Thyroid gland (tissue), 4 donors: ENCODE measurements at regions not wholly inside any gene's neighbourhood (a gene's known extent, or its start where the extent isn't known, plus 50 kb on each side); places are given as distances from the start of the nearest gene placed in this dataset.

Source experiments
- CTCF ChIP-seq, 6 experiments: fragments of 200-600 bp in 3 of 6; fragments of 450-650 bp in 3 of 6; sonication (generic) in 3 of 6; IDR thresholded peaks; one replicate each; pipeline ENCODE4 v1.5.1; 2016 to 2019; ENCODE audit warnings: antibody characterized with exemption in 6 of 6, mild to moderate bottlenecking in 2 of 6, inconsistent platforms in 1 of 6, moderate library complexity in 1 of 6
- POLR2A ChIP-seq, 2 donors: fragments of 450-650 bp; IDR thresholded peaks; one replicate each; pipeline ENCODE4 v1.6.1; 2017; ENCODE audit warnings: antibody characterized with exemption in 2 of 2, mild to moderate bottlenecking in 2 of 2, moderate library complexity in 1 of 2

- TF ChIP-seq CTCF (IDR thresholded peaks at IDR 0.05): no peak
- no peak for TF ChIP-seq POLR2A (IDR thresholded peaks at IDR 0.05)
Observed at GRCh38 chr6:133017581-133017980, 203.2 kb downstream of the RPS12 start.
